H1 (cell line): ENCODE measurements at regions not wholly inside any gene's neighbourhood (a gene's known extent, or its start where the extent isn't known, plus 50 kb on each side); places are given as distances from the start of the nearest gene placed in this dataset.

Experiments
- CTCF ChIA-PET: fragments of 300-600 bp; sonication (Branson Sonifier 250); formaldehyde crosslinking; loops from one replicate; lab custom pipeline; 2021; ENCODE audit not compliant: partially characterized antibody; lab: Charles Lee
- POLR2A ChIA-PET: fragments of 300-600 bp; sonication (Branson Sonifier 250); formaldehyde crosslinking; loops from one replicate; lab custom pipeline; 2021; ENCODE audit warnings: inconsistent platforms; ENCODE audit not compliant: partially characterized antibody; lab: Charles Lee
- DNase-seq, 2 experiments: peaks; one replicate each; pipeline versions ENCODE4 v3.0.0 to v3.0.0-alpha.2; 2010 to 2022; ENCODE audit warnings: low spot score in 2 of 2, low read depth in 1 of 2, mixed read lengths in 1 of 2
- FAIRE-seq: peaks from 2 replicates; lab custom pipeline; 2011; peaks lifted over from hg19 to GRCh38; lab: Jason Lieb, UNC
- H2AFZ ChIP-seq: 2 replicates; pipeline ENCODE4 v1.8.1; 2012; ENCODE audit warnings: low read length, inconsistent platforms
- H2AK5ac ChIP-seq: 2 replicates; pipeline ENCODE4 v1.6.1; 2013; ENCODE audit warnings: low read depth, low read length
- H2BK120ac ChIP-seq: replicated peaks from 2 replicates; pipeline ENCODE3; 2013; ENCODE audit warnings: low read depth, low read length, inconsistent platforms
- H2BK12ac ChIP-seq: 2 replicates; pipeline ENCODE4 v1.6.1; 2013; ENCODE audit warnings: low read depth, low read length
- H2BK15ac ChIP-seq: 2 replicates; pipeline ENCODE4 v1.6.1; 2013; ENCODE audit warnings: low read length
- H2BK20ac ChIP-seq: 2 replicates; pipeline ENCODE4 v1.6.1; 2013; ENCODE audit warnings: low read length
- H2BK5ac ChIP-seq: 2 replicates; pipeline ENCODE4 v1.6.1; 2013; ENCODE audit warnings: low read depth, low read length
- H3K14ac ChIP-seq: 2 replicates; pipeline ENCODE4 v1.6.1; 2013; ENCODE audit warnings: inconsistent platforms; ENCODE audit not compliant: insufficient read length
- H3K18ac ChIP-seq: 2 replicates; pipeline ENCODE4 v1.6.1; 2013; ENCODE audit warnings: low read length; ENCODE audit errors: extremely low read depth
- H3K23ac ChIP-seq: 2 replicates; pipeline ENCODE4 v1.6.1; 2013; ENCODE audit warnings: inconsistent platforms; ENCODE audit not compliant: insufficient read length
- H3K23me2 ChIP-seq: 2 replicates; pipeline ENCODE4 v1.6.1; 2013; ENCODE audit warnings: low read depth, low read length
- H3K27ac ChIP-seq: 2 replicates; pipeline ENCODE4 v1.6.1; 2011; ENCODE audit warnings: low read depth, low read length, inconsistent platforms
- H3K27me3 ChIP-seq, 4 experiments: replicated peaks in 1 of 4; 1 replicate in 1 of 4; 2 replicates in 3 of 4; pipeline versions ENCODE4 v1.6.1 to v1.8.1; 2011 to 2013; ENCODE audit warnings: low read length in 3 of 4, mild to moderate bottlenecking in 3 of 4, inconsistent platforms in 2 of 4, mixed read lengths in 2 of 4, moderate library complexity in 1 of 4; ENCODE audit not compliant: control insufficient read depth in 3 of 4, insufficient read depth in 3 of 4; ENCODE audit errors: extremely low read depth in 1 of 4
- H3K36me3 ChIP-seq, 4 experiments: 2 replicates each; pipeline versions ENCODE4 v1.6.1 to v1.8.1; 2011 to 2013; ENCODE audit warnings: mild to moderate bottlenecking in 4 of 4, low read length in 3 of 4, moderate library complexity in 2 of 4, control low read depth in 1 of 4, inconsistent platforms in 1 of 4; ENCODE audit not compliant: insufficient read depth in 4 of 4, control insufficient read depth in 2 of 4
- H3K4ac ChIP-seq: replicated peaks from 2 replicates; pipeline ENCODE3; 2013; ENCODE audit warnings: low read length, low read depth, mixed read lengths, inconsistent platforms; ENCODE audit not compliant: insufficient read length
- H3K4me1 ChIP-seq, 4 experiments: replicated peaks in 1 of 4; 1 replicate in 1 of 4; 2 replicates in 3 of 4; pipeline versions ENCODE4 v1.6.1 to v1.8.1; 2011 to 2013; ENCODE audit warnings: low read length in 3 of 4, inconsistent platforms in 2 of 4, mixed read lengths in 1 of 4; ENCODE audit not compliant: insufficient read depth in 4 of 4, control insufficient read depth in 3 of 4
- H3K4me2 ChIP-seq, 2 experiments: 2 replicates each; pipeline versions ENCODE4 v1.6.1 to v1.8.1; 2011 to 2013; ENCODE audit warnings: low read depth in 2 of 2, low read length in 2 of 2, control low read depth in 1 of 2, inconsistent platforms in 1 of 2, mild to moderate bottlenecking in 1 of 2; ENCODE audit not compliant: insufficient read depth in 1 of 2
- H3K4me3 ChIP-seq, 4 experiments: fragments of 200-600, 300-600 bp in 1 of 4; sonication (generic), shearing (Covaris generic), sonication (Bioruptor Twin) in 1 of 4; 2 replicates each; pipeline versions ENCODE4 v1.5.1 to v1.8.1; 2011 to 2016; ENCODE audit warnings: low read length in 4 of 4, low read depth in 3 of 4, control low read depth in 2 of 4, inconsistent platforms in 2 of 4, mild to moderate bottlenecking in 2 of 4, mixed read lengths in 1 of 4, moderate library complexity in 1 of 4; ENCODE audit not compliant: insufficient read depth in 2 of 4; ENCODE audit errors: extremely low read depth in 1 of 4
- H3K56ac ChIP-seq: replicated peaks from 2 replicates; pipeline ENCODE3; 2013; ENCODE audit warnings: low read depth, mild to moderate bottlenecking, mixed read lengths, low read length, inconsistent platforms; ENCODE audit not compliant: insufficient read length
- H3K79me1 ChIP-seq: 2 replicates; pipeline ENCODE4 v1.6.1; 2013; ENCODE audit warnings: low read depth, low read length, control low read depth
- H3K79me2 ChIP-seq, 2 experiments: 2 replicates each; pipeline versions ENCODE4 v1.6.1 to v1.8.1; 2012 to 2013; ENCODE audit warnings: low read length in 2 of 2, mild to moderate bottlenecking in 2 of 2, inconsistent platforms in 1 of 2; ENCODE audit not compliant: insufficient read depth in 2 of 2, control insufficient read depth in 1 of 2
- H3K9ac ChIP-seq, 4 experiments: replicated peaks in 1 of 4; 1 replicate in 1 of 4; 2 replicates in 3 of 4; pipeline versions ENCODE4 v1.6.1 to v1.8.1; 2011 to 2013; ENCODE audit warnings: low read depth in 3 of 4, low read length in 3 of 4, control low read depth in 2 of 4, mild to moderate bottlenecking in 2 of 4, moderate library complexity in 2 of 4, inconsistent platforms in 1 of 4; ENCODE audit errors: extremely low read depth in 1 of 4
- H3K9me3 ChIP-seq, 2 experiments: 2 replicates each; pipeline versions ENCODE4 v1.6.1 to v1.8.1; 2012 to 2013; ENCODE audit warnings: mild to moderate bottlenecking in 2 of 2, moderate library complexity in 2 of 2, control low read depth in 1 of 2, inconsistent platforms in 1 of 2, low read depth in 1 of 2, low read length in 1 of 2, mixed read lengths in 1 of 2; ENCODE audit not compliant: insufficient read depth in 2 of 2
- H4K20me1 ChIP-seq, 2 experiments: replicated peaks in 1 of 2; 2 replicates each; pipeline versions ENCODE3 to v1.8.1; 2011 to 2013; ENCODE audit warnings: inconsistent platforms in 2 of 2, low read length in 2 of 2, mild to moderate bottlenecking in 1 of 2; ENCODE audit not compliant: insufficient read depth in 2 of 2, control insufficient read depth in 1 of 2
- H4K5ac ChIP-seq: 2 replicates; pipeline ENCODE4 v1.6.1; 2013; ENCODE audit warnings: low read length, low read depth, mixed read lengths, inconsistent platforms; ENCODE audit not compliant: insufficient read length
- H4K8ac ChIP-seq: 2 replicates; pipeline ENCODE4 v1.8.0; 2013; ENCODE audit warnings: mild to moderate bottlenecking, moderate library complexity, low read length, inconsistent platforms; ENCODE audit not compliant: insufficient read depth; ENCODE audit errors: extremely low read depth
- H4K91ac ChIP-seq: replicated peaks from 2 replicates; pipeline ENCODE3; 2013; ENCODE audit warnings: low read length, mixed read lengths, inconsistent platforms; ENCODE audit not compliant: insufficient read length
- BRCA1 ChIP-seq: IDR thresholded peaks from 2 replicates; pipeline ENCODE4 v1.6.1; 2012; ENCODE audit warnings: low read depth, low read length, improper control_type of control experiment
- CTBP2 ChIP-seq: IDR thresholded peaks from 2 replicates; pipeline ENCODE4 v1.7.0; 2011; ENCODE audit warnings: borderline replicate concordance, mild to moderate bottlenecking, moderate library complexity, mixed read lengths, low read length; ENCODE audit not compliant: insufficient read depth, insufficient read length
- HDAC2 ChIP-seq, 2 experiments: fragments of 300-600 bp in 1 of 2; sonication (generic) in 1 of 2; IDR thresholded peaks; 2 replicates each; pipeline ENCODE4 v1.6.1; 2011 to 2012; ENCODE audit warnings: low read depth in 2 of 2, low read length in 2 of 2, mild to moderate bottlenecking in 2 of 2, moderate library complexity in 2 of 2, borderline replicate concordance in 1 of 2, inconsistent platforms in 1 of 2
- PHF8 ChIP-seq: fragments of 200-600 bp; sonication (generic); conservative IDR thresholded peaks from 2 replicates; pipeline ENCODE4 v1.7.1; 2012; ENCODE audit warnings: low read depth, mild to moderate bottlenecking, inconsistent platforms, low read length, moderate library complexity
- SIRT6 ChIP-seq: IDR thresholded peaks from one replicate; pipeline ENCODE4 v1.7.1; 2012; ENCODE audit warnings: low read length, inconsistent platforms
- TAF1 ChIP-seq: IDR thresholded peaks from 2 replicates; pipeline ENCODE4 v1.6.1; 2011; ENCODE audit warnings: mild to moderate bottlenecking, low read depth, low read length
- WGBS, 2 experiments: shearing (Covaris generic) in 1 of 2; methylation state at CpG; one replicate each; pipeline versions ENCODE4 v1.1.6 to v1.1.7; 2013 to 2015; ENCODE audit warnings: low lambda C conversion rate in 2 of 2, mixed read lengths in 2 of 2, inconsistent platforms in 1 of 2, low coverage in 1 of 2, missing lambda C conversion rate in 1 of 2; ENCODE audit not compliant: insufficient replicate concordance in 2 of 2, insufficient coverage in 1 of 2, insufficient read length in 1 of 2; ENCODE audit errors: extremely low coverage in 1 of 2, missing lambda C conversion rate in 1 of 2; 5-methylcytosine and 5-hydroxymethylcytosine counted together

- FAIRE-seq (no peak), DNase-seq (no peak)
- H4K91ac ChIP-seq, result no peak overlapping the region
- no peak overlapping the region for H4K5ac ChIP-seq
- no peak overlapping the region for H2BK20ac ChIP-seq
- no peaks in the 10 kb centered on the region for H3K23me2 ChIP-seq
- H3K4me1 ChIP-seq, result no peaks in the 10 kb centered on the region
- H3K14ac ChIP-seq, result no peak overlapping the region
- H3K23ac ChIP-seq, result no peak overlapping the region
- no peaks in the 10 kb centered on the region; a peak in 1 of 8 replicates for H3K36me3 ChIP-seq
- H3K4me2 ChIP-seq, result no peak overlapping the region
- ChIA-PET POLR2A (no interaction called here), CTCF (no interaction called here)
- no peak overlapping the region for H3K4ac ChIP-seq
- no peak overlapping the region for H2BK120ac ChIP-seq
- no peak overlapping the region for H3K18ac ChIP-seq
- no peaks in the 10 kb centered on the region for H3K79me2 ChIP-seq
- no peak overlapping the region for H2BK12ac ChIP-seq
- H4K8ac ChIP-seq, result no peak overlapping the region
- no peak overlapping the region for H3K4me3 ChIP-seq
- WGBS, 2 experiments, result 81% methylated on average over 1 of the region's 1 CpG; no CpG with 5 or more reads in 1 of the 2 experiments
- H2BK5ac ChIP-seq, result no peak overlapping the region
- no peaks in the 10 kb centered on the region for H3K79me1 ChIP-seq
- H3K27ac ChIP-seq, result no peak overlapping the region
- H2AK5ac ChIP-seq, result no peak overlapping the region
- H3K56ac ChIP-seq, result no peak overlapping the region
- no peak overlapping the region for H3K9ac ChIP-seq
- H3K9me3 ChIP-seq, result no peaks in the 10 kb centered on the region
- no peak overlapping the region for H2AFZ ChIP-seq
- no peak overlapping the region for H2BK15ac ChIP-seq
- H3K27me3 ChIP-seq, result no peaks in the 10 kb centered on the region
- H4K20me1 ChIP-seq, result no peaks in the 10 kb centered on the region
- no peak for TF ChIP-seq PHF8
- TF ChIP-seq HDAC2 (IDR thresholded peaks at IDR 0.05; ENCODE audit: borderline replicate concordance in 1 of 2, low read depth in 2 of 2, low read length in 2 of 2), result no peak
- TF ChIP-seq CTBP2, result no peak
- no peak for TF ChIP-seq BRCA1
- no peak for TF ChIP-seq TAF1
- no peak for TF ChIP-seq SIRT6
Measured at GRCh38 chr11:38547462-38547861, 1949.4 kb upstream of the RAG2 start.
